BLaER1 treated with 17β-estradiol and CSF1 and Interleukin-3, amounts not matched to agents 10 nM and 100 nM (cell line): ENCODE measurements at regions not wholly inside any gene's neighbourhood (a gene's known extent, or its start where the extent isn't known, plus 50 kb on each side); places are given as distances from the start of the nearest gene placed in this dataset.
A peak's percentile ranks its signal among the peaks of the same experiment; 100 is the strongest.

Source experiments
- H3K27ac ChIP-seq, 11 experiments: shearing (Covaris generic); formaldehyde crosslinking; 2 replicates each; pipeline ENCODE4 v1.8.1; 2022
- H3K27me3 ChIP-seq, 11 experiments: shearing (Covaris generic); formaldehyde crosslinking; 2 replicates each; pipeline ENCODE4 v1.8.1; 2022
- H3K36me3 ChIP-seq, 11 experiments: shearing (Covaris generic); formaldehyde crosslinking; 2 replicates each; pipeline ENCODE4 v1.8.1; 2022
- H3K4me1 ChIP-seq, 10 experiments: shearing (Covaris generic); formaldehyde crosslinking; 2 replicates each; pipeline ENCODE4 v1.8.1; 2022
- H3K4me2 ChIP-seq, 11 experiments: shearing (Covaris generic); formaldehyde crosslinking; 2 replicates each; pipeline ENCODE4 v1.8.1; 2022
- H3K4me3 ChIP-seq, 10 experiments: shearing (Covaris generic); formaldehyde crosslinking; 2 replicates each; pipeline ENCODE4 v1.8.1; 2022
- H3K9ac ChIP-seq, 11 experiments: shearing (Covaris generic); formaldehyde crosslinking; 2 replicates each; pipeline ENCODE4 v1.8.1; 2022
- H3K9me3 ChIP-seq, 11 experiments: shearing (Covaris generic); formaldehyde crosslinking; replicated peaks in 1 of 11; 2 replicates each; pipeline ENCODE4 v1.8.1; 2022
- H4K20me1 ChIP-seq, 11 experiments: shearing (Covaris generic); formaldehyde crosslinking; 2 replicates each; pipeline ENCODE4 v1.8.1; 2022
- Cebpa-rat ChIP-seq, 11 experiments: shearing (Covaris generic); IDR thresholded peaks; 2 replicates each; pipeline ENCODE4 v1.8.1; 2022

DNA sequence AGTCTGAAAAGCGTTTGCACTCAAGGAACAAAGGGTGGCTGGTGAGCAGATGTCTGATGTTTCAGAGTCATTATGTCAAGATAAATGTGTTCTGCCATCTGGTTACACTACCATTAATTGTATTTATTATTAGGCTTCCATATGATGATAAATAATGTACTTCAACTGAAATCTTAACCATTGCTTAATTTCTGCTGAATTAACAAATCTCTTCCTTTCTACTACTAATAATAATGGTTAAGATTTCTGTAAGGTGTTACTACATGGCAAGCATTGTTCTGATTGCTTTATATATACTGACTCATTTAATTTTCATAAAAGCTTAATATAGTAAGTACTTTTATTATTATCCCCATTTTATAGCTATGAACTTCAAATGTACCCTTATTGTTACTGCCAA lies 68.4 kb upstream of the GALNT15 start:
- no peak overlapping the region for H3K27ac ChIP-seq
- H3K4me1 ChIP-seq, result peaks cover 0 to 21% (median 10%) of the 10 kb centered on the region in 10 experiments; a peak in 14 of 20 replicates
- no peak overlapping the region for H3K4me3 ChIP-seq
- no peaks in the 10 kb centered on the region for H3K36me3 ChIP-seq
- no peaks in the 10 kb centered on the region for H3K27me3 ChIP-seq
- no peaks in the 10 kb centered on the region for H4K20me1 ChIP-seq
- H3K9me3 ChIP-seq, result peaks cover 0 to 16% (median 2%) of the 10 kb centered on the region in 11 experiments; a peak in 4 of 22 replicates
- H3K4me2 ChIP-seq, result no peak overlapping the region
- TF ChIP-seq Cebpa-rat (IDR thresholded peaks at IDR 0.05), result no peak
- H3K9ac ChIP-seq, result no peak overlapping the region

DNA sequence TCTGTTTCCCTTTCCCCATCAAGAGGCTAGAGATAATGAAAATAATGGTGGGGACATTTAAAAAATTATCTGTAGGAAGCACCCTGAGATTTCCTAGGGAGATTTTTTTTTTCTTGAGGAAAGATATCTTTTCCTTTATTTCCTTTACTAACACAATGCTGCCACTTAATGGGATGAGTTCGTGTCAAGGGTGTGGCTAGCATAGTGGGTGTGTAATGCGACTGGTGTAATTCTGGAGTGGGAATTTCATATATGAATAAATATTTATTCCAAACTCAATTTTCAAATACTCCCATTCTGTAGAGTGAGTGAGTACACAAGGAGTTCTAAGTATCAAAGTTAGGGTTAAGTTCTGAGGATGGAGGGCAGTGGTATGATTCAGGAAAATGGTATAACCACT lies 66.1 kb upstream of the GALNT15 start:
- H4K20me1 ChIP-seq, result no peaks in the 10 kb centered on the region
- H3K27me3 ChIP-seq, result no peaks in the 10 kb centered on the region
- H3K4me3 ChIP-seq, result no peak overlapping the region
- peaks cover 0 to 4% (median 0%) of the 10 kb centered on the region in 10 experiments; a peak in 4 of 20 replicates for H3K4me1 ChIP-seq
- no peak for TF ChIP-seq Cebpa-rat (IDR thresholded peaks at IDR 0.05)
- H3K9ac ChIP-seq, result no peak overlapping the region
- no peak overlapping the region for H3K27ac ChIP-seq
- H3K36me3 ChIP-seq, result no peaks in the 10 kb centered on the region
- no peak overlapping the region for H3K4me2 ChIP-seq
- H3K9me3 ChIP-seq, result peaks cover 5 to 30% (median 10%) of the 10 kb centered on the region in 11 experiments; a peak in 15 of 22 replicates

DNA sequence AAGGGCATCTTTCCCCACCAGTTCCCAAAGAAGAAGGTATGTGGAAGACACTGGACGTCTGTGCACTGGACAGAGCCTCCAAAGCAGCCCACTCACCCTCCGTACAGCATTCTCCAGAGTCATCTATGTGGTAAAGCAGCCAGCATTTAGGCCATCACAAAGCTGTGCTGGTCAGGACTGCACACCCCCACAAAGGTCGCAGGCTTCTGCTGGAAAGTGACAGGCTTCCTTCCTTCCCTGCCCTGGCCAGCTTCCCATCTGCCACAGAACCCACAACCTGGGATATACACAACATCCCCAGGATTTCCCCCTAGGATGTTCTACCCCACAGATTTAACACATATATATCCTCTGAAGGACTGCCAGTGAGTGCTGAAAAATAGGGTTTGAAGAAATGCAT lies 64.6 kb upstream of the GALNT15 start:
- H3K27ac ChIP-seq, result no peak overlapping the region
- H3K4me3 ChIP-seq, result no peak overlapping the region
- H3K9me3 ChIP-seq, result peaks cover 5 to 30% (median 10%) of the 10 kb centered on the region in 11 experiments; a peak in 15 of 22 replicates
- H3K36me3 ChIP-seq, result no peaks in the 10 kb centered on the region
- H3K4me1 ChIP-seq, result no peaks in the 10 kb centered on the region
- no peak for TF ChIP-seq Cebpa-rat (IDR thresholded peaks at IDR 0.05)
- H3K27me3 ChIP-seq, result no peaks in the 10 kb centered on the region
- H3K4me2 ChIP-seq, result no peak overlapping the region
- H3K9ac ChIP-seq, result no peak overlapping the region
- no peaks in the 10 kb centered on the region for H4K20me1 ChIP-seq

DNA sequence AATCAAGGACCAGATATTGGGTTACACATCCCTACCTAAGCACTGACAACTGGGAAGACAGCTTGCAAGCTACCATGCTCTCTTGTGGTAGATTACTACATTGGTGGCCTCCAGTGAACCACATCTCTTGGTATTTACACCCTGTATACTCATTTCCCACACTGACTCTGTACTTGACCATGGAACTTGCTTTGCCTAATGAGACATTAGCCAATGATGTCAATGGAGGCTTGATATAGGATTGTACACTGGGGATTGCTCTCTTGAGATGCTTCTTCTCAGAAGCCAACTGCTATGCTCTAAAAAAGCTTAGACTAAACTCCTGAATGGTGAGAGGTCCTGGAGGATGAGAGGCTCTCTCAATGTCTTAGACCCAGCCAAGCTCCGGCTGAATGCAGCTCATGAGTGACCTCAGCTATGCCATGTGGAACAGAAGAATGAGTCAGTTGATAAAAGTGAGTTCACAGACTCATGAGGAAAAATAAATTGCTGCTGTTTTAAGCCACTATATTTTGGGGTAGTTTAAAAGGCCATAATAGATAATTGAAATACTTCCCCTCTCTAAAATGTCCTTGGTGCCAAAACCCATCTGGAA lies 61.5 kb upstream of the GALNT15 start:
- Histone ChIP-seq H3K27ac (no peak overlapping the region), H3K4me1 (no peaks in the 10 kb centered on the region), H3K27me3 (no peaks in the 10 kb centered on the region), H3K9me3 (peaks cover 5 to 21% (median 9%) of the 10 kb centered on the region in 11 experiments; a peak in 15 of 22 replicates), H3K4me3 (no peak overlapping the region), H3K9ac (no peak overlapping the region), H3K4me2 (no peak overlapping the region), H4K20me1 (no peaks in the 10 kb centered on the region), H3K36me3 (no peaks in the 10 kb centered on the region)
- TF ChIP-seq Cebpa-rat (IDR thresholded peaks at IDR 0.05), result no peak

DNA sequence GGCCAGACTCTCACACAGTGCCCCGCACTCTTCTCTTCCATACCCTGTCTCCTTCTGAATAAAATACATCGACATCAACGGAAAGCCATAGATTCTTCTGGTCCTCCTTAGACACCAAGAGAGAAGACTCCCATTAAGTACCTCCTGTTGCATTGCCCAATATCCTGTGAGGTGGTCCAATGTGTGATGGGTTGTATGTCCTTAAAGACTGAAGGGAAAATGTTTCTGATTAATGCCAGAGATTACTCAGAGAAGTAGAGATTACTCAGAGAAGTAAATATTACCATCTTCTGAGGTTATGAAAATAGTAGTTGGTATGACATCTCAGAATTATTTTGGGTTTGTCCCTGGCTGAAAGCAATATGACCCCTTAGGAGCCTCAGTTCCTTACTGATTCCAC lies 60.8 kb upstream of the GALNT15 start:
- Histone ChIP-seq H3K9me3 (peaks cover 5 to 21% (median 9%) of the 10 kb centered on the region in 11 experiments; a peak in 16 of 22 replicates), H3K4me3 (no peak overlapping the region), H3K36me3 (no peaks in the 10 kb centered on the region), H3K4me2 (no peak overlapping the region), H3K27ac (no peak overlapping the region), H3K9ac (no peak overlapping the region), H3K27me3 (no peaks in the 10 kb centered on the region), H4K20me1 (no peaks in the 10 kb centered on the region), H3K4me1 (no peaks in the 10 kb centered on the region)
- TF ChIP-seq Cebpa-rat (IDR thresholded peaks at IDR 0.05), result no peak

DNA sequence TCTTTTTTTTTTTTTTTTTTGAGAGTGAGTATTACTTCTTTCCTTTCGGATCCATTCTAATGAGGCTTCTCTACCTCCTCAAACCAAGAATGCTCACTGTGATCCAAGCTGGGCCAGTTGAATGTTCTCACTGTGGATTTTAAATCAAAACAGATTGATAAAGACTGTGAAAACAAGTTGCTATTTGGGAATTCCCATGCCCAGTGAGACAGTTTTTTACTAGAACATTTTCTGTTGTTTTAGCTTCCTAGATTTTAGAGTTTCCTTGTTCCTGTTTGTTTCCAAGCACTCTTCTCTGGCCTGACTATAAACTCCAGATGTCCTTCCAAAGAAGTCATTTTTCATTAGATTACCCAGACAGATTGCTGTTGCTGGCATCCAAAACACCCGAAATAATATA lies 60.1 kb upstream of the GALNT15 start:
- no peaks in the 10 kb centered on the region for H3K4me1 ChIP-seq
- H3K9me3 ChIP-seq, result peaks cover 5 to 21% (median 9%) of the 10 kb centered on the region in 11 experiments; a peak in 16 of 22 replicates
- no peak for TF ChIP-seq Cebpa-rat (IDR thresholded peaks at IDR 0.05)
- H3K4me2 ChIP-seq, result no peak overlapping the region
- H3K27me3 ChIP-seq, result no peaks in the 10 kb centered on the region
- H3K9ac ChIP-seq, result no peak overlapping the region
- H3K27ac ChIP-seq, result no peak overlapping the region
- no peak overlapping the region for H3K4me3 ChIP-seq
- no peaks in the 10 kb centered on the region for H4K20me1 ChIP-seq
- no peaks in the 10 kb centered on the region for H3K36me3 ChIP-seq

DNA sequence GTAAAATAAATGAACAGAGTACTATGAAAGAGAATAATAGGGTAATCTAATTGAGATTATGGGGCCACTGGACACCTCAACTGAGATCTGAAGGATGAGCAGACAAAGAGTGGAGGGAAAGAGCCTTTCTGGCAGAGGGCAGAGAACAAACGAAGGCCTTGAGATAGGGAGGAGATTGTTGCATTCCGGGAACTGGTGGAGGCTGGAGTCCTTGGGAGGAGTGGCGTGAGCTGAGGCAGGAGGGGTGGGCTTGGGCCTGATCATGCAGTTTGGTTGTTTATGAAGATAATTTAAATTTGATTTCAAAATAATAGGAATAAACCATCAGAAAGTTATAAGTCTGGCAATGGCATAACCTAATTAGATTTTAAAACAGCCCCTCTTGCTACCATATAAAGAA lies 59.5 kb upstream of the GALNT15 start:
- no peak for TF ChIP-seq Cebpa-rat (IDR thresholded peaks at IDR 0.05)

DNA sequence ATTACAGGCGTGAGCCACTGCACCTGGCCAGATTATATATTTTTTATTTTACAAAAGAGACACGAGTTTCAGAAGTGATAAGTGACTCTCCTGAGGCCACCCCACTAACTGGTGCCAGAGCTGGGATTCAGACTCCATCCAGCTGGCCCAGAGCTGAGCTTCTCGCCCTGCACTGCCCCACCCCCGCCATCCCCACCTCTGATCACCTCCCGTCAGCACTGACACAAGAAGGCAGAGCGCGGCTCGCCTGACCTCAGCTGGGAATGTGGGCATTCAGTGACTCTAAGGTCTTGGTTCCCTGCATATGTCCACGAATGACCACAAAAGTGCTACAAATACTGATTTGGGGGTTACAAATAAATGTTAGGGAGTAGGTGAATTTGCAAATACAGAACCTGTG lies 56.1 kb upstream of the GALNT15 start:
- Histone ChIP-seq H3K27ac (no peak overlapping the region), H3K4me3 (no peak overlapping the region), H3K4me1 (peaks cover 0 to 10% (median 7%) of the 10 kb centered on the region in 10 experiments; a peak in 11 of 20 replicates), H3K36me3 (no peaks in the 10 kb centered on the region), H4K20me1 (no peaks in the 10 kb centered on the region), H3K9ac (no peak overlapping the region), H3K9me3 (peaks cover 0 to 11% (median 0%) of the 10 kb centered on the region in 11 experiments; a peak in 4 of 22 replicates), H3K27me3 (no peaks in the 10 kb centered on the region), H3K4me2 (no peak overlapping the region)
- TF ChIP-seq Cebpa-rat (IDR thresholded peaks at IDR 0.05), result no peak

More for the DNA sequence above, 59.5 kb upstream of the GALNT15 start:
- H3K9ac ChIP-seq, result no peak overlapping the region
- H3K4me1 ChIP-seq, result no peaks in the 10 kb centered on the region
- H3K36me3 ChIP-seq, result no peaks in the 10 kb centered on the region
- H3K27me3 ChIP-seq, result no peaks in the 10 kb centered on the region
- H4K20me1 ChIP-seq, result no peaks in the 10 kb centered on the region
- no peak overlapping the region for H3K27ac ChIP-seq
- H3K4me2 ChIP-seq, result no peak overlapping the region
- H3K4me3 ChIP-seq, result no peak overlapping the region
- peaks cover 5 to 19% (median 9%) of the 10 kb centered on the region in 11 experiments; a peak in 16 of 22 replicates for H3K9me3 ChIP-seq

DNA sequence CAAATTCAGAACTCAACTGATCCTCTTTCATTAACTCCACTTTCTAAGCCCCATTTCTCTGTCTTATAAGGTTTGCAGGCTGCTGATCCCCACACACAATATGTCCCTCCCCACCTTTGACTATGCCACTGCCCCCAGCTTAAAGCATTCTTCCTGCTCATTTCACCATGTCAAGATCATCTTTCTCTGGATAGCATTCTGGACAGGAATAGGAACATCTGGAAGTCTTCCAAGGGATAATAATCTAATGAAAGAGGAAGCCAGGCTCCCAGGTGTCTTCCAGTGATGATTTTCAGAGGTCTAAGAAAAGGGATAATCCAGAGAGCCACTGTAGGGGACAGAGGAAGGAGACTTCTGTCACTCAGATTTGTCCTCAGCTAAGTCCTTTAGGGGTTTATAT lies 54.6 kb upstream of the GALNT15 start:
- Histone ChIP-seq H3K9ac (no peak overlapping the region), H3K36me3 (no peaks in the 10 kb centered on the region), H3K27ac (no peak overlapping the region), H3K4me1 (peaks cover 0 to 10% (median 7%) of the 10 kb centered on the region in 10 experiments; a peak in 11 of 20 replicates), H3K9me3 (peaks cover 0 to 11% (median 0%) of the 10 kb centered on the region in 11 experiments; a peak in 4 of 22 replicates), H3K27me3 (no peaks in the 10 kb centered on the region), H3K4me2 (no peak overlapping the region), H3K4me3 (no peak overlapping the region), H4K20me1 (no peaks in the 10 kb centered on the region)
- no peak for TF ChIP-seq Cebpa-rat (IDR thresholded peaks at IDR 0.05)

DNA sequence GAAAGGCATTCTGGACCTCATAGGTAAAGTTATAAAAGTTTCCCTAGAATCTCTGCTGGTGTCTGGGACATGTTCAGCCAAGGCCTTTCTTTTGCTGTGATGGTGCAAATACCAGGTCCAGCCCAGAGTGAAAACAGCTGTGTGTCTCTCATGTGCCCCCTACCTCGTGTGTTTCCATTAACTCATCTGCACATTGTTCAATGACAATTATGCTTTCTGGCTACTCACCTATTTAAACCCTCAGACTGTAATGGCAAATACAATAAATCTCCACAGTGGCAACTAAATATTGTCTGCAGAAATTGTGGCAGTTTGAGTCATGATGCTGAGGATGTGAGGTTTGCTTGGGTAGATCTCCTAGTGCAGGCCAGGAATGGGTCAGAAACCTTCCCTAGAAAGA lies 53.1 kb upstream of the GALNT15 start:
- no peak overlapping the region for H3K27ac ChIP-seq
- H3K36me3 ChIP-seq, result no peaks in the 10 kb centered on the region
- H3K4me3 ChIP-seq, result no peak overlapping the region
- H3K27me3 ChIP-seq, result no peaks in the 10 kb centered on the region
- no peak for TF ChIP-seq Cebpa-rat (IDR thresholded peaks at IDR 0.05)
- H3K4me2 ChIP-seq, result peak overlapping the region in 7 of 11 experiments; percentile 4 to 52 (median 27); a peak in 8 of 22 replicates
- H3K4me1 ChIP-seq, result peaks cover 0 to 10% (median 7%) of the 10 kb centered on the region in 10 experiments; a peak in 11 of 20 replicates
- H3K9me3 ChIP-seq, result peaks cover 0 to 11% (median 0%) of the 10 kb centered on the region in 11 experiments; a peak in 4 of 22 replicates
- no peaks in the 10 kb centered on the region for H4K20me1 ChIP-seq
- H3K9ac ChIP-seq, result no peak overlapping the region
